Hepatocyte (in vitro differentiated cells): ENCODE measurements at regions not wholly inside any gene's neighbourhood (a gene's known extent, or its start where the extent isn't known, plus 50 kb on each side); places are given as distances from the start of the nearest gene placed in this dataset.

ENCODE experiments used
- CTCF ChIP-seq: fragments of 200-600 bp; sonication (generic); IDR thresholded peaks from 2 replicates; pipeline ENCODE4 v1.5.1; 2016; ENCODE audit warnings: antibody characterized with exemption, mild to moderate bottlenecking; ENCODE audit not compliant: poor library complexity
- EZH2 ChIP-seq: fragments of 200-600 bp; sonication (generic); IDR thresholded peaks from 2 replicates; pipeline ENCODE4 v1.6.1; 2016; ENCODE audit warnings: antibody characterized with exemption, mild to moderate bottlenecking, borderline replicate concordance
- EZH2phosphoT487 ChIP-seq: fragments of 200-600 bp; sonication (generic); IDR thresholded peaks from one replicate; pipeline ENCODE4 v1.6.1; 2018; ENCODE audit warnings: antibody characterized with exemption, mild to moderate bottlenecking, low read depth, moderate library complexity; ENCODE audit not compliant: unreplicated experiment, severe bottlenecking

- TF ChIP-seq EZH2 (no peak), CTCF (no peak), EZH2phosphoT487 (no peak)
Measured at GRCh38 chr15:38642689-38643270, 78.2 kb upstream of the RASGRP1 start.
